Fibroblast of lung (primary cell): ENCODE measurements at regions not wholly inside any gene's neighbourhood (a gene's known extent, or its start where the extent isn't known, plus 50 kb on each side); places are given as distances from the start of the nearest gene placed in this dataset.
"Not testable (repeated sequence)": the region's sequence is repeated elsewhere in the genome, so short reads cannot be mapped to it uniquely, and the experiment has no call there.

Experiments used
- CTCF ChIP-seq, 2 donors: IDR thresholded peaks in 1 of 2; conservative IDR thresholded peaks in 1 of 2; 1 replicate in 1 of 2; 2 replicates in 1 of 2; pipeline ENCODE4 v1.5.1; 2011 to 2012; ENCODE audit warnings: low read length in 2 of 2, control low read depth in 1 of 2, inconsistent platforms in 1 of 2, low read depth in 1 of 2, mild to moderate bottlenecking in 1 of 2
- EZH2 ChIP-seq: IDR thresholded peaks from 2 replicates; pipeline ENCODE4 v1.5.1; 2012; ENCODE audit warnings: low read length, control low read depth, mild to moderate bottlenecking; ENCODE audit errors: missing control alignments

- not testable (repeated sequence) for TF ChIP-seq CTCF (conservative IDR thresholded peaks at IDR 0.05 in 1 of 2, IDR thresholded peaks at IDR 0.05 in 1 of 2; ENCODE audit: low read depth in 1 of 2, low read length in 2 of 2); EZH2
Observed at GRCh38 chr12:131286301-131286700, 332.6 kb downstream of the ADGRD1 start.
